ENCODE measurements at regions not wholly inside any gene's neighbourhood (a gene's known extent, or its start where the extent isn't known, plus 50 kb on each side); places are given as distances from the start of the nearest gene placed in this dataset.

DNA sequence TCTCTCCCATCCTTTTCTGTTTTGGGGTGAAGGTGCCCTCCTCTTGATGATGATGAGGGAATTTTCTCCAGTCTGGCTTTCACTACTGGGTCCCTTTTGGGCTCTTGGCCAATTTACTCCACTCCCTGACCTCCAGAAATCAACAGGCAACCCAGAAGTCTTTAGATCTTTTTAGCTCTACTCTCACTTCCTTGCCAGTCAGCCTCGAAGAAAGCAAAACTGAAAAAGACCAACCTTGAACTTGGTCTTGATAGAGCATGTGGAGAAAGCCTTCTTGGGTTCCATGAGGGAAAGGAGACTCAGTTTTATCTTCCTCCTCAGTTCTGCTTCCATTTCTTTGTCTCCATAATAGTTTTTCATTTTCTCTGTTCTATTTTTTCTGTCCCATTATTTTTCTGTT, 91.4 kb upstream of the NPVF start:
- Histone ChIP-seq H3K9ac (ENCODE audit: low read length) (no peak overlapping the region), H2AFZ (ENCODE audit: low read depth, low read length, poor library complexity, severe bottlenecking) (no peak overlapping the region), H3K4me2 (ENCODE audit: low read length) (no peak overlapping the region), H3K79me2 (ENCODE audit: insufficient read depth, low read length) (no peaks in the 10 kb centered on the region), H4K20me1 (ENCODE audit: insufficient read depth) (no peaks in the 10 kb centered on the region), H3K9me3 (ENCODE audit: control insufficient read depth in 1 of 2, insufficient read depth in 1 of 2, low read depth in 1 of 2, low read length in 2 of 2) (no peaks in the 10 kb centered on the region), H3K27ac (ENCODE audit: low read depth, low read length) (no peak overlapping the region), H3K27me3 (ENCODE audit: insufficient read depth, low read length) (peaks cover 40% of the 10 kb centered on the region), H3K9me2 (ENCODE audit: insufficient read depth) (no peaks in the 10 kb centered on the region), H3K4me1 (ENCODE audit: control insufficient read depth in 1 of 2, insufficient read depth in 2 of 2, low read length in 2 of 2) (no peaks in the 10 kb centered on the region), H3K36me3 (ENCODE audit: control insufficient read depth in 1 of 2, insufficient read depth in 2 of 2, low read length in 2 of 2) (no peaks in the 10 kb centered on the region), H3K4me3 (replicated peaks in 1 of 2; ENCODE audit: low read depth in 1 of 2, low read length in 2 of 2) (no peak overlapping the region)
- ChIA-PET RAD21 (ENCODE audit: low non-redundant PET in 1 of 2, low total read pairs in 2 of 2, uncharacterized antibody in 2 of 2, unreplicated experiment in 2 of 2) (no interaction called here), POLR2A (no interaction called here), CTCF (no interaction called here)
- no peak for DNase-seq (ENCODE audit: low read depth, low spot score)
- no peak for ATAC-seq
- no TSS peak for BruUV-seq (replicated peaks)
- no peak for TF ChIP-seq SIN3A (IDR thresholded peaks at IDR 0.05; ENCODE audit: low read depth)
- no peak for TF ChIP-seq EZH2phosphoT487 (IDR thresholded peaks at IDR 0.05; ENCODE audit: borderline replicate concordance)
- no peak for TF ChIP-seq YY1 (IDR thresholded peaks at IDR 0.05; ENCODE audit: extremely low read depth, insufficient replicate concordance, low read depth, low read length)
- no peak for TF ChIP-seq SRF (IDR thresholded peaks at IDR 0.05; ENCODE audit: low read depth)
- no peak for TF ChIP-seq ZNF274 (IDR thresholded peaks at IDR 0.05; ENCODE audit: low read depth, low read length)
- TF ChIP-seq TCF7L2 (IDR thresholded peaks at IDR 0.05; ENCODE audit: borderline replicate concordance, extremely low read depth, insufficient read depth, insufficient read length): no peak
- no peak for TF ChIP-seq RAD21 (IDR thresholded peaks at IDR 0.05; ENCODE audit: low read depth)
- no peak for TF ChIP-seq POLR2AphosphoS5 (IDR thresholded peaks at IDR 0.05; ENCODE audit: low read depth, low read length)
- TF ChIP-seq EZH2 (IDR thresholded peaks at IDR 0.05): no peak
- TF ChIP-seq, protein P1, sequence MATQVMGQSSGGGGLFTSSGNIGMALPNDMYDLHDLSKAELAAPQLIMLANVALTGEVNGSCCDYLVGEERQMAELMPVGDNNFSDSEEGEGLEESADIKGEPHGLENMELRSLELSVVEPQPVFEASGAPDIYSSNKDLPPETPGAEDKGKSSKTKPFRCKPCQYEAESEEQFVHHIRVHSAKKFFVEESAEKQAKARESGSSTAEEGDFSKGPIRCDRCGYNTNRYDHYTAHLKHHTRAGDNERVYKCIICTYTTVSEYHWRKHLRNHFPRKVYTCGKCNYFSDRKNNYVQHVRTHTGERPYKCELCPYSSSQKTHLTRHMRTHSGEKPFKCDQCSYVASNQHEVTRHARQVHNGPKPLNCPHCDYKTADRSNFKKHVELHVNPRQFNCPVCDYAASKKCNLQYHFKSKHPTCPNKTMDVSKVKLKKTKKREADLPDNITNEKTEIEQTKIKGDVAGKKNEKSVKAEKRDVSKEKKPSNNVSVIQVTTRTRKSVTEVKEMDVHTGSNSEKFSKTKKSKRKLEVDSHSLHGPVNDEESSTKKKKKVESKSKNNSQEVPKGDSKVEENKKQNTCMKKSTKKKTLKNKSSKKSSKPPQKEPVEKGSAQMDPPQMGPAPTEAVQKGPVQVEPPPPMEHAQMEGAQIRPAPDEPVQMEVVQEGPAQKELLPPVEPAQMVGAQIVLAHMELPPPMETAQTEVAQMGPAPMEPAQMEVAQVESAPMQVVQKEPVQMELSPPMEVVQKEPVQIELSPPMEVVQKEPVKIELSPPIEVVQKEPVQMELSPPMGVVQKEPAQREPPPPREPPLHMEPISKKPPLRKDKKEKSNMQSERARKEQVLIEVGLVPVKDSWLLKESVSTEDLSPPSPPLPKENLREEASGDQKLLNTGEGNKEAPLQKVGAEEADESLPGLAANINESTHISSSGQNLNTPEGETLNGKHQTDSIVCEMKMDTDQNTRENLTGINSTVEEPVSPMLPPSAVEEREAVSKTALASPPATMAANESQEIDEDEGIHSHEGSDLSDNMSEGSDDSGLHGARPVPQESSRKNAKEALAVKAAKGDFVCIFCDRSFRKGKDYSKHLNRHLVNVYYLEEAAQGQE (IDR thresholded peaks at IDR 0.05; ENCODE audit: low read depth): no peak
- TF ChIP-seq SP1 (IDR thresholded peaks at IDR 0.05; ENCODE audit: low read depth): no peak
- TF ChIP-seq, protein P2, sequence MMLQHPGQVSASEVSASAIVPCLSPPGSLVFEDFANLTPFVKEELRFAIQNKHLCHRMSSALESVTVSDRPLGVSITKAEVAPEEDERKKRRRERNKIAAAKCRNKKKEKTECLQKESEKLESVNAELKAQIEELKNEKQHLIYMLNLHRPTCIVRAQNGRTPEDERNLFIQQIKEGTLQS (IDR thresholded peaks at IDR 0.05): no peak
- TF ChIP-seq, protein P3, sequence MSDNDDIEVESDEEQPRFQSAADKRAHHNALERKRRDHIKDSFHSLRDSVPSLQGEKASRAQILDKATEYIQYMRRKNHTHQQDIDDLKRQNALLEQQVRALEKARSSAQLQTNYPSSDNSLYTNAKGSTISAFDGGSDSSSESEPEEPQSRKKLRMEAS (IDR thresholded peaks at IDR 0.05): no peak
- intact Hi-C loops (cut with micrococcal nuclease): no loop called here

All from HCT116 (cell line).